HepG2 (cell line): ENCODE measurements at regions not wholly inside any gene's neighbourhood (a gene's known extent, or its start where the extent isn't known, plus 50 kb on each side); places are given as distances from the start of the nearest gene placed in this dataset.

ENCODE experiments used
- HNRNPL ChIP-seq: fragments of 200-400 bp; formaldehyde crosslinking; IDR thresholded peaks from 2 replicates; pipeline ENCODE4 v1.6.1; 2017; ENCODE audit warnings: mild to moderate bottlenecking, low read depth, low read length
- NFRKB ChIP-seq: fragments of 450-650 bp; IDR thresholded peaks from 2 replicates; pipeline ENCODE4 v1.6.1; 2017
- TBX3 ChIP-seq: fragments of 450-650 bp; IDR thresholded peaks from 2 replicates; pipeline ENCODE4 v1.6.1; 2017; ENCODE audit warnings: antibody characterized with exemption, mild to moderate bottlenecking, inconsistent platforms, borderline replicate concordance
- ZNF224 ChIP-seq: sonication (generic); formaldehyde crosslinking; IDR thresholded peaks from 2 replicates; pipeline ENCODE4 v1.5.0; 2020; ENCODE audit warnings: mild to moderate bottlenecking, missing genetic modification reagents
- ZNF704 ChIP-seq: sonication (generic); formaldehyde crosslinking; IDR thresholded peaks from 2 replicates; pipeline ENCODE4 v1.8.1; 2023; ENCODE audit warnings: mild to moderate bottlenecking, inconsistent platforms, moderate library complexity, missing genetic modification reagents, borderline replicate concordance
- TF ChIP-seq, protein P1 (sequence below): sonication (generic); formaldehyde crosslinking; IDR thresholded peaks from 2 replicates; pipeline ENCODE4 v1.5.0; 2020; ENCODE audit warnings: missing genetic modification reagents
- TF ChIP-seq, protein P2 (sequence below), 2 experiments: sonication (generic) in 1 of 2; formaldehyde crosslinking in 1 of 2; IDR thresholded peaks; 2 replicates each; pipeline versions ENCODE4 v1.4.0 to v1.6.1; 2018 to 2020; ENCODE audit warnings: missing genetic modification reagents in 2 of 2, borderline replicate concordance in 1 of 2, low read depth in 1 of 2, mild to moderate bottlenecking in 1 of 2, missing biosample characterization in 1 of 2

GRCh38 chr3:118802325-118803095, 232.1 kb downstream of the IGSF11 start (continued):
- TF ChIP-seq ZNF704 (CRISPR knock-in tag), result no peak
- TF ChIP-seq, protein P1, sequence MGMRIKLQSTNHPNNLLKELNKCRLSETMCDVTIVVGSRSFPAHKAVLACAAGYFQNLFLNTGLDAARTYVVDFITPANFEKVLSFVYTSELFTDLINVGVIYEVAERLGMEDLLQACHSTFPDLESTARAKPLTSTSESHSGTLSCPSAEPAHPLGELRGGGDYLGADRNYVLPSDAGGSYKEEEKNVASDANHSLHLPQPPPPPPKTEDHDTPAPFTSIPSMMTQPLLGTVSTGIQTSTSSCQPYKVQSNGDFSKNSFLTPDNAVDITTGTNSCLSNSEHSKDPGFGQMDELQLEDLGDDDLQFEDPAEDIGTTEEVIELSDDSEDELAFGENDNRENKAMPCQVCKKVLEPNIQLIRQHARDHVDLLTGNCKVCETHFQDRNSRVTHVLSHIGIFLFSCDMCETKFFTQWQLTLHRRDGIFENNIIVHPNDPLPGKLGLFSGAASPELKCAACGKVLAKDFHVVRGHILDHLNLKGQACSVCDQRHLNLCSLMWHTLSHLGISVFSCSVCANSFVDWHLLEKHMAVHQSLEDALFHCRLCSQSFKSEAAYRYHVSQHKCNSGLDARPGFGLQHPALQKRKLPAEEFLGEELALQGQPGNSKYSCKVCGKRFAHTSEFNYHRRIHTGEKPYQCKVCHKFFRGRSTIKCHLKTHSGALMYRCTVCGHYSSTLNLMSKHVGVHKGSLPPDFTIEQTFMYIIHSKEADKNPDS (CRISPR knock-in tag), result no peak
- no peak for TF ChIP-seq NFRKB
- no peak for TF ChIP-seq ZNF224 (CRISPR knock-in tag)
- TF ChIP-seq, protein P2, sequence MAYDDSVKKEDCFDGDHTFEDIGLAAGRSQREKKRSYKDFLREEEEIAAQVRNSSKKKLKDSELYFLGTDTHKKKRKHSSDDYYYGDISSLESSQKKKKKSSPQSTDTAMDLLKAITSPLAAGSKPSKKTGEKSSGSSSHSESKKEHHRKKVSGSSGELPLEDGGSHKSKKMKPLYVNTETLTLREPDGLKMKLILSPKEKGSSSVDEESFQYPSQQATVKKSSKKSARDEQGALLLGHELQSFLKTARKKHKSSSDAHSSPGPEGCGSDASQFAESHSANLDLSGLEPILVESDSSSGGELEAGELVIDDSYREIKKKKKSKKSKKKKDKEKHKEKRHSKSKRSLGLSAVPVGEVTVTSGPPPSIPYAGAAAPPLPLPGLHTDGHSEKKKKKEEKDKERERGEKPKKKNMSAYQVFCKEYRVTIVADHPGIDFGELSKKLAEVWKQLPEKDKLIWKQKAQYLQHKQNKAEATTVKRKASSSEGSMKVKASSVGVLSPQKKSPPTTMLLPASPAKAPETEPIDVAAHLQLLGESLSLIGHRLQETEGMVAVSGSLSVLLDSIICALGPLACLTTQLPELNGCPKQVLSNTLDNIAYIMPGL (CRISPR knock-in tag; IDR thresholded peaks at IDR 0.05; ENCODE audit: borderline replicate concordance in 1 of 2, low read depth in 1 of 2), result no peak
- TF ChIP-seq TBX3, result no peak
- no peak for TF ChIP-seq HNRNPL
